ENCODE measurements at regions not wholly inside any gene's neighbourhood (a gene's known extent, or its start where the extent isn't known, plus 50 kb on each side); places are given as distances from the start of the nearest gene placed in this dataset.

- Histone ChIP-seq H3K36me3 (ENCODE audit: low read depth) (no peaks in the 10 kb centered on the region), H3K9me3 (ENCODE audit: severe bottlenecking) (peaks cover 2% of the 10 kb centered on the region), H3K27me3 (ENCODE audit: insufficient read depth, poor library complexity, severe bottlenecking) (no peaks in the 10 kb centered on the region), H3K4me3 (ENCODE audit: severe bottlenecking) (no peak overlapping the region), H3K4me1 (ENCODE audit: insufficient read depth, poor library complexity, severe bottlenecking) (no peaks in the 10 kb centered on the region), H3K27ac (ENCODE audit: poor library complexity, severe bottlenecking) (no peak overlapping the region)
- TF ChIP-seq CTCF (IDR thresholded peaks at IDR 0.05; ENCODE audit: poor library complexity, severe bottlenecking), result no peak
- DNase-seq (ENCODE audit: low spot score) (no peak), ATAC-seq (ENCODE audit: low read depth) (no peak)
Measured at GRCh38 chr6:105968603-105969333, 117.4 kb upstream of the PRDM1 start.

DNA sequence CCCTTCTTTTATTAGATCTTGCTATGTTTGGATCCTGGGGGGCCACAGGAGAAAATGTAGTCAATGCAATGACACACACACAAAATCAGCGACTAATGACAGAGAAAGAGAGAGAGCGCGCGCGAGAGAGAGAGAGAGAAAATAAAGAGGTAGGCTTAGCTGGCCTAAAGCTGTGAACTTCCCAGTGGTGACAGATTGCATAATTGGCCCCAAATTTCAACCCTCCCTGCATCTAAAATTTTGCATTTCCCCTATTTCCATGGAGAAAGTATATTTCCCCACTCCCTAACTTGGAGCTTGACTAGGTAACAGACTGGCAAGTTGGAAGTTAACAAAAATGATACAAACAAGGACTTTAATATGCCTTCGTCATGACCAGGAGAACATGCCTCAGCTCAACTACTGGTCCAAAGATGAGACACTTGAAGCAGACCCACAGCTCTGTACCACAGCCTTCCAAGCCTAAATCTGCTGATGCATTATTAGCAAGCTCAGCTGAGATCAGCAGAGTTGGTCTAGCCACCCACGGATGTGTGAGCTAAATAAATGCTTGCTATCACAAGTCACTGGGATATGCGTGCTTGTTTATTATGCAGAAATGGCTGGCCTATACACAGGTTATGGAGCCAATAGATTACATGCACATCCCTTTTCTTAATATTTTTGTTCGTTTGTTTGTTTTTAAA lies 118.1 kb upstream of the PRDM1 start:
- H3K4me3 ChIP-seq (ENCODE audit: severe bottlenecking), result no peak overlapping the region
- H3K27ac ChIP-seq (ENCODE audit: poor library complexity, severe bottlenecking), result no peak overlapping the region
- no peak for DNase-seq (ENCODE audit: low spot score)
- no peak for TF ChIP-seq CTCF (IDR thresholded peaks at IDR 0.05; ENCODE audit: poor library complexity, severe bottlenecking)
- ATAC-seq (ENCODE audit: low read depth), result no peak
- H3K4me1 ChIP-seq (ENCODE audit: insufficient read depth, poor library complexity, severe bottlenecking), result no peaks in the 10 kb centered on the region
- no peaks in the 10 kb centered on the region for H3K27me3 ChIP-seq (ENCODE audit: insufficient read depth, poor library complexity, severe bottlenecking)
- H3K9me3 ChIP-seq (ENCODE audit: severe bottlenecking), result no peaks in the 10 kb centered on the region
- H3K36me3 ChIP-seq (ENCODE audit: low read depth), result no peaks in the 10 kb centered on the region

DNA sequence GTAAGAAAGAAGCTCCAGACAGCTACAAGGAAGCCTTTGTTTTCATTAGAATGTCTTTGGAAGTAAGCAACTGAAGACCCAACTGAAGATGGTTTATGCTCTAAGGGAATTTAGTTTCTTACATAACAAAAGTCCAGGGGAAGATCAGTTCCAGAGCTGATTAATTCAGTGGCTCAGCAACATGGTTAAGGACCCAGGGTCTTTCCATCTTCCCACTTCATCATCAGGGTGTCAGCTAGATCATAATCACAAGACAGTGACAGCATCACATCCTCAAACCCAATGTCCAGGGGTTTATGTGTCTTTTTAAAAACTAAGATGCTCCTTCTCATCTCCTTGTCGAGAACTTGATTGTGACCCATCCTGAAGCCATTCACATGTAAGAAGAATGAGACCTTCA lies 119.7 kb upstream of the PRDM1 start:
- no peak overlapping the region for H3K4me3 ChIP-seq (ENCODE audit: severe bottlenecking)
- H3K27me3 ChIP-seq (ENCODE audit: insufficient read depth, poor library complexity, severe bottlenecking), result no peaks in the 10 kb centered on the region
- no peak overlapping the region for H3K27ac ChIP-seq (ENCODE audit: poor library complexity, severe bottlenecking)
- no peak for TF ChIP-seq CTCF (IDR thresholded peaks at IDR 0.05; ENCODE audit: poor library complexity, severe bottlenecking)
- H3K4me1 ChIP-seq (ENCODE audit: insufficient read depth, poor library complexity, severe bottlenecking), result no peaks in the 10 kb centered on the region
- no peaks in the 10 kb centered on the region for H3K9me3 ChIP-seq (ENCODE audit: severe bottlenecking)
- no peak for ATAC-seq (ENCODE audit: low read depth)
- no peak for DNase-seq (ENCODE audit: low spot score)
- H3K36me3 ChIP-seq (ENCODE audit: low read depth), result no peaks in the 10 kb centered on the region

DNA sequence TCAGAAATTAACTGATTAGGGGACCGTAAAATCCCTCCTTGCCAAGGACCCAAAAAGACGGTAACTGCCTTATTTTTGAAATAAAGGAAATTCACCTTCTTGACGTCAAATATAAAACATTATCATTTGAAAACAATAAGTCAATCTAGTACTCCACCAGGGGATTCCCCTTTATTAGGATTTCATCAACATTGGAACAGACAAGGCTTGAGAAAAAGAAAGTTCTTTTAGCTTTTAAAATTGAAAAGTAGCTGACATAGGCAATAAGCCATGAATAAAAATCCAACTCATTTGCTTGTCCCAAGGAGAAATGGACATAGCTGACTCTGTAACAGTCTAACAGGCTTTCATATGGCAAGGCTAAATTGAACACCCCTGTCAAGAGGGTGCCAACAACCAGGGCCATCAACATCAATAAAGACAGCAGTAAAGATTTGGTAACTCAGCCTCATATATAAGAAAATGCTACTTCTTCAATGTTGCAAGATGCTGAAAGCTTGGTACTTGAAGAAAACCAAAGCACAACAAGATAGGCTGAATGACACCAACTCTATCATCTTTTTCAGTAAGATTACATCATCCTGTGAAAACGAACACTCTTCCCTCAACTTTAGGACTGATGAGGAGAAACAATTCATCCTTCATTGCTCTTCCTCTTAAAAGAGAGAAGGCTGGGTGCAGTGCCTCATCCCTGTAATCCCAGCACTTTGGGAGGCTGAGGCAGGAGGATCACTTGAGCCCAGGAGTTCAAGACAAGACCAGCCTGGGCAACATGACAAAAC lies 121.0 kb upstream of the PRDM1 start:
- no peaks in the 10 kb centered on the region for H3K36me3 ChIP-seq (ENCODE audit: low read depth)
- TF ChIP-seq CTCF (IDR thresholded peaks at IDR 0.05; ENCODE audit: poor library complexity, severe bottlenecking), result no peak
- no peak overlapping the region for H3K4me3 ChIP-seq (ENCODE audit: severe bottlenecking)
- H3K4me1 ChIP-seq (ENCODE audit: insufficient read depth, poor library complexity, severe bottlenecking), result no peaks in the 10 kb centered on the region
- no peak overlapping the region for H3K27ac ChIP-seq (ENCODE audit: poor library complexity, severe bottlenecking)
- ATAC-seq (ENCODE audit: low read depth), result no peak
- H3K9me3 ChIP-seq (ENCODE audit: severe bottlenecking), result no peaks in the 10 kb centered on the region
- DNase-seq (ENCODE audit: low spot score), result no peak
- H3K27me3 ChIP-seq (ENCODE audit: insufficient read depth, poor library complexity, severe bottlenecking), result no peaks in the 10 kb centered on the region

All from RWPE2 (cell line).